ENCODE measurements at regions not wholly inside any gene's neighbourhood (a gene's known extent, or its start where the extent isn't known, plus 50 kb on each side); places are given as distances from the start of the nearest gene placed in this dataset.

GRCh38 chr4:24425863-24426262 lies 158.5 kb downstream of the DHX15 start:
- no peak for TF ChIP-seq EZH2 (IDR thresholded peaks at IDR 0.05)
- TF ChIP-seq, protein P1, sequence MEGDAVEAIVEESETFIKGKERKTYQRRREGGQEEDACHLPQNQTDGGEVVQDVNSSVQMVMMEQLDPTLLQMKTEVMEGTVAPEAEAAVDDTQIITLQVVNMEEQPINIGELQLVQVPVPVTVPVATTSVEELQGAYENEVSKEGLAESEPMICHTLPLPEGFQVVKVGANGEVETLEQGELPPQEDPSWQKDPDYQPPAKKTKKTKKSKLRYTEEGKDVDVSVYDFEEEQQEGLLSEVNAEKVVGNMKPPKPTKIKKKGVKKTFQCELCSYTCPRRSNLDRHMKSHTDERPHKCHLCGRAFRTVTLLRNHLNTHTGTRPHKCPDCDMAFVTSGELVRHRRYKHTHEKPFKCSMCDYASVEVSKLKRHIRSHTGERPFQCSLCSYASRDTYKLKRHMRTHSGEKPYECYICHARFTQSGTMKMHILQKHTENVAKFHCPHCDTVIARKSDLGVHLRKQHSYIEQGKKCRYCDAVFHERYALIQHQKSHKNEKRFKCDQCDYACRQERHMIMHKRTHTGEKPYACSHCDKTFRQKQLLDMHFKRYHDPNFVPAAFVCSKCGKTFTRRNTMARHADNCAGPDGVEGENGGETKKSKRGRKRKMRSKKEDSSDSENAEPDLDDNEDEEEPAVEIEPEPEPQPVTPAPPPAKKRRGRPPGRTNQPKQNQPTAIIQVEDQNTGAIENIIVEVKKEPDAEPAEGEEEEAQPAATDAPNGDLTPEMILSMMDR (IDR thresholded peaks at IDR 0.05): no peak

Measured in neural progenitor cell (in vitro differentiated cells).